Stimulated activated memory B cell treated with anti-CD40 and anti-IgM and Interleukin-4, amounts not matched to agents 10 μg/mL and 1 μg/mL and 100 μg/mL, for 72 hours (primary cell): ENCODE measurements at regions not wholly inside any gene's neighbourhood (a gene's known extent, or its start where the extent isn't known, plus 50 kb on each side); places are given as distances from the start of the nearest gene placed in this dataset.

Experiments
- ATAC-seq: fragments of 150-1000 bp; cut with Tn5 transposase; 2 replicates; pipeline ENCODE4 v1.10.0; 2021
- H3K27ac Mint-ChIP-seq: one replicate; pipeline ENCODE4 v1.8.0; 2022; ENCODE audit warnings: mild to moderate bottlenecking, mixed read lengths
- H3K27me3 Mint-ChIP-seq: one replicate; pipeline ENCODE4 v1.8.0; 2022; ENCODE audit warnings: mixed read lengths
- H3K36me3 Mint-ChIP-seq: one replicate; pipeline ENCODE4 v1.8.0; 2022; ENCODE audit warnings: mixed read lengths
- H3K4me1 Mint-ChIP-seq: one replicate; pipeline ENCODE4 v1.8.0; 2022; ENCODE audit warnings: mixed read lengths
- H3K4me3 Mint-ChIP-seq: one replicate; pipeline ENCODE4 v1.8.0; 2022; ENCODE audit warnings: mild to moderate bottlenecking, moderate library complexity, mixed read lengths
- H3K9me3 Mint-ChIP-seq: one replicate; pipeline ENCODE4 v1.8.0; 2022; ENCODE audit warnings: mixed read lengths

DNA sequence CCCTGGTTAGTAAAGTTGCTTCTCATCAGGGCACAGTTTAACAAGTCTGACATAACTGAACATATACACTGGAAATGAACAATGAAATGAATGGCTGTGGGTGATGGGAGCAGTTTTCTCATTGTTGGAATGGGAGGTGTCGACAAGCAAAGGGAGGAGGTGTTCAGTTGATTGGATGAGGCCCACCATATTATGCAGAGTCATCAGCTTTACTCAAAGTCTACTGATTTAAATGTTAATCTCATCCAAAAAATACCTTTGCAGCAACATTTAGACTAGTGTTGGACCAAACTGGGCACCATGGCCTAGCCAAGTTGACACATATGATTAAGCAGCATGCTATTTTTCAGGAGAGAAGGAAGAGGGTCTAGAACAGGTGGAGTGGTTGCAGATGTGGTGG lies 201.7 kb downstream of the RAMP3 start:
- Mint-ChIP-seq H3K27me3 (peaks cover 15% of the 10 kb centered on the region), H3K4me3 (no peak overlapping the region), H3K4me1 (no peaks in the 10 kb centered on the region), H3K9me3 (peaks cover 5% of the 10 kb centered on the region), H3K36me3 (no peaks in the 10 kb centered on the region), H3K27ac (no peak overlapping the region)
- ATAC-seq, result no peak

- H3K27me3 Mint-ChIP-seq, result peaks cover 10% of the 10 kb centered on the region
These were observed 202.2 kb downstream of the RAMP3 start for GRCh38 chr7:45359776-45360175.

DNA sequence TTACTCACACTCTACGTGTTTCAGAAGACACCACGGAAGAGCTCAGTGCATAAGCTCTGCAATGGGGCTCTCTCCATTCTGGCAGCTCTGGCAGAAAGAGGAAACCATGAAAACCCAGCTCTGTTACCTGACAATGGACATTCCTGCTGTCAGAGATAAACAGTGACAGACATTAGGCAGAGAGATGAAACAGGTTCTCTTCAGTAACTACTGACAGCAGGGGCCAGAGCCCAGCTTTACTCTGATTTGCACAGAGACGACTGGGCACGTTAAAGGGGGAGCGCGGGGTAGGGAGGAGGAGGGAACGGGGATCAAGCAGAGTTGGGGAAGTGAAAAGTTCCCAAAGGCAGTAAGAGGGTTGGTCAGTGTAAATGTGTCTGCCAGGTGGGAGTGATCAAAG lies 206.1 kb downstream of the RAMP3 start:
- H3K27me3 Mint-ChIP-seq, result peaks cover 9% of the 10 kb centered on the region
- no peak overlapping the region for H3K4me3 Mint-ChIP-seq
- peak; percentile 24 for ATAC-seq
- no peaks in the 10 kb centered on the region for H3K4me1 Mint-ChIP-seq
- no peak overlapping the region for H3K27ac Mint-ChIP-seq
- H3K9me3 Mint-ChIP-seq, result peaks cover 5% of the 10 kb centered on the region
- H3K36me3 Mint-ChIP-seq, result no peaks in the 10 kb centered on the region

More at GRCh38 chr7:45359776-45360175, 202.2 kb downstream of the RAMP3 start:
- Mint-ChIP-seq H3K27ac (no peak overlapping the region), H3K4me1 (no peaks in the 10 kb centered on the region), H3K36me3 (no peaks in the 10 kb centered on the region), H3K4me3 (no peak overlapping the region), H3K9me3 (peaks cover 5% of the 10 kb centered on the region)
- ATAC-seq, result no peak

DNA sequence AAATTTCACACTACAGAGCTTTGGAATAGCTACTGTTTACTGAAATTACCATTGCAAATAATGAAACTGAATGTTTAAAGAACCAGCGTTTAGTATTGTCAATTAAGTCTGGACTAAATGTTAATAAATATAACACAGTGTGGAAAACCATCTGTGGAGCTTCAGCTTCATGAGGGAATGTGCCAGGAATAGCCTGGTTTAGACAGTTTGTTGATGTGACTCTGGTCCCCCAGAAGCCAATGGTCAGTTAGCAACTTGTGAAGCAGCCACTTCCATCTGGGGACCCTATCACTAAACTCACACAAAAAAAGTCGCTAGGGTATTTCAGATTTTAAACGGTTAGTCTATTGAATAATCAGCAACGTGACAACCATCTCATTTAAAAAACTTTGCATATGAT lies 207.8 kb downstream of the RAMP3 start:
- no peak overlapping the region for H3K27ac Mint-ChIP-seq
- no peak for ATAC-seq
- H3K4me3 Mint-ChIP-seq, result no peak overlapping the region
- peaks cover 3% of the 10 kb centered on the region for H3K9me3 Mint-ChIP-seq
- peaks cover 18% of the 10 kb centered on the region for H3K27me3 Mint-ChIP-seq
- H3K4me1 Mint-ChIP-seq, result no peaks in the 10 kb centered on the region
- no peaks in the 10 kb centered on the region for H3K36me3 Mint-ChIP-seq

DNA sequence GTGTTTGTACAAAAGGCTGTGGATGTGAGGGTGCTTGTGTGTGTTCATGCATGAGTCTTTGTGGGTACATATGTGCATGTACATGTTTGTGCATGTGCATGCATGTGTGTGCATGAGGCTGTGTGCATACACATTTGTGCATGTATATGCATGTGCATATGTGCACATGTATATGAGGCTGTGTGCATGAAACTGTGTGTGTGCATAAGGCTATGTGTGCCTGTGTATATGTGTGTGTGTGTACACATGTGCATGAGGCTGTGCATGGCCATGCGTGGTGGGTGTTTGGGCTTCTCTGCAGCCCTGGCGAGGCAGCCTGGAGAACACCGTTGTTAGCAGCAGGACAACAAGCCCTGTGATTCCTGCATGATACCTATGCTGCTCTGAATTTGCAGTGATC lies 207.7 kb upstream of the ADCY1 start:
- no peak for ATAC-seq
- Mint-ChIP-seq H3K27ac (no peak overlapping the region), H3K4me1 (no peaks in the 10 kb centered on the region), H3K9me3 (peaks cover 3% of the 10 kb centered on the region), H3K27me3 (peaks cover 29% of the 10 kb centered on the region), H3K4me3 (no peak overlapping the region), H3K36me3 (no peaks in the 10 kb centered on the region)

DNA sequence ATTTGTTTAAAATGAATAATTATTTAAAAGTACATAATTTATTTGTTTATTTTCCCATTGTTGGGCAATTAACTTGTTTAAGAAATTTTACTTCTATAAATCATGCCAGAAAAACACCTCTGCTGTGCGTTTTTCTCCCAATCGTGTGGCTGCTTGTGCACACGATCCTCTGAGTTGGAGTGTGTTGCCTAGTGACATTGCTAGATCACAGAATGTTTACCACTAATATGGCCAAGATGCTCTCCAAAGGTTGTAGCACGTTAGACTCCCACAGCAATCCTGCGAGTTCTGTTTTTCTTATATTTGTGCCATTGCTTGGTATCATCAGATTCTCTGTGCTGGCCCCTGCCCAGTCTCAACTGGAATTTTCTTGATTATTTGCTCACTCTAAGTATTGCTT lies 207.1 kb upstream of the ADCY1 start:
- peaks cover 3% of the 10 kb centered on the region for H3K9me3 Mint-ChIP-seq
- no peak for ATAC-seq
- peaks cover 29% of the 10 kb centered on the region for H3K27me3 Mint-ChIP-seq
- no peak overlapping the region for H3K4me3 Mint-ChIP-seq
- H3K4me1 Mint-ChIP-seq, result no peaks in the 10 kb centered on the region
- no peak overlapping the region for H3K27ac Mint-ChIP-seq
- H3K36me3 Mint-ChIP-seq, result no peaks in the 10 kb centered on the region

DNA sequence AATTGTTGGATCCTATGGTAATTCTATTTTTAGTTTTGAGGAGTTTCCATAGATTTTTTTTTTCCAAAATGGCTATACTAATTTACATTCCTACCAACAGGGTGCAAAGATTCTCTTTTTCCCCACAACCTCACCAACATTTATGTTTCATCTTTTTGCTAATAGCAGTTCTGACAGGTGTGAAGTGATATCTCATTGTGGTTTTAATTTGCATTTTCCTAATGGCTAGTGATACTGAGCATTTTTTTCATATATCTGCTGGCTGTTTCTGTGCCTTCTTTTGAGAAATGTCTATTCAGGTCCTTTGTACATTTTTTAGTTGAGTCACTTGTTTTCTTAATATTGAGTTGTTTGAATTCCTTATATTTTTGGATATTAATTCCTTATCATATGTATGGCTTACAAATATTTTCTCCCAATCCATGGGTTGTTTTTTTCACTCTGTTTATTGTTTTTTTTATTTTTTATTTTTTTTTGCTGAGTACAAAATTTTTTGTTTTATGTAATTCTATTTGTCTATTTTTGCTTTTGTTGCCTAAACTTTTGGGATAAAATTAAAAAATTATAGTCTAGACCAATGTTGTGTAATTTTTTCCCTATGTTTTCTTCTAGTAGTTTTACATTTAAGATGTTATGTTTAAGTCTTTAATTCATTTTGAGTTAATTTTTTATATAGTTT lies 205.9 kb upstream of the ADCY1 start:
- Mint-ChIP-seq H3K4me1 (no peaks in the 10 kb centered on the region), H3K27me3 (peaks cover 26% of the 10 kb centered on the region), H3K9me3 (peaks cover 3% of the 10 kb centered on the region), H3K27ac (no peak overlapping the region), H3K36me3 (no peaks in the 10 kb centered on the region), H3K4me3 (no peak overlapping the region)
- no peak for ATAC-seq

GRCh38 chr7:45384499-45384898 lies 189.7 kb upstream of the ADCY1 start:
- no peaks in the 10 kb centered on the region for H3K4me1 Mint-ChIP-seq
- no peak for ATAC-seq

GRCh38 chr7:45387837-45388236 lies 186.3 kb upstream of the ADCY1 start:
- Mint-ChIP-seq H3K27me3 (peaks cover 37% of the 10 kb centered on the region), H3K4me3 (no peak overlapping the region), H3K36me3 (no peaks in the 10 kb centered on the region), H3K9me3 (peaks cover 3% of the 10 kb centered on the region), H3K4me1 (no peaks in the 10 kb centered on the region), H3K27ac (no peak overlapping the region)
- peak; percentile 26 for ATAC-seq

More at GRCh38 chr7:45384499-45384898, 189.7 kb upstream of the ADCY1 start:
- Mint-ChIP-seq H3K4me3 (no peak overlapping the region), H3K9me3 (peaks cover 2% of the 10 kb centered on the region), H3K36me3 (no peaks in the 10 kb centered on the region), H3K27me3 (peaks cover 37% of the 10 kb centered on the region), H3K27ac (no peak overlapping the region)

- Mint-ChIP-seq H3K9me3 (peaks cover 7% of the 10 kb centered on the region), H3K4me3 (no peak overlapping the region), H3K36me3 (no peaks in the 10 kb centered on the region), H3K4me1 (no peaks in the 10 kb centered on the region), H3K27me3 (peaks cover 37% of the 10 kb centered on the region), H3K27ac (no peak overlapping the region)
- ATAC-seq, result no peak
These were observed 184.9 kb upstream of the ADCY1 start for GRCh38 chr7:45389073-45389872.

DNA sequence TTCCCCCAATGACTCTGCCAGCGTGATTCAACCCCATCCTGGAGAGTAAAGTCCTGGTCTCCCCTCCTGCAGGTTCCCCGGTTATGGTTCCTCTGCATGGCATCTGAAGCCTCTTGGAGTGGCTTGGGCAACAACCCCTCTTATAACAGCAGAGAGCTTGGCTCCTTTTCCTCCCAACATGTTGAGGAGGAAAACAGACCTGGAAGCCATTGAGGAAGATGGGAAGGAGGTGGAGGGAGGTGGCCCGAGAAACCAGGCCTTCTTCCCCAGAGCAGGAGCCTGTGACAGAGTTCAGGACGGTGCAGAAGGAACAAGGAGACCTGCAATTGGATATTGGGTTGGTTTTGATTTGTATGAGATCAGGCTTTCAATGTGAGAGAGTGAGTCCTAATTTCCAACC lies 184.0 kb upstream of the ADCY1 start:
- peaks cover 34% of the 10 kb centered on the region for H3K27me3 Mint-ChIP-seq
- no peak overlapping the region for H3K27ac Mint-ChIP-seq
- no peak overlapping the region for H3K4me3 Mint-ChIP-seq
- H3K36me3 Mint-ChIP-seq, result no peaks in the 10 kb centered on the region
- no peak for ATAC-seq
- no peaks in the 10 kb centered on the region for H3K4me1 Mint-ChIP-seq
- H3K9me3 Mint-ChIP-seq, result peaks cover 10% of the 10 kb centered on the region

GRCh38 chr7:45390731-45391130 lies 183.4 kb upstream of the ADCY1 start:
- ATAC-seq, result no peak
- H3K36me3 Mint-ChIP-seq, result no peaks in the 10 kb centered on the region
- H3K27me3 Mint-ChIP-seq, result peaks cover 28% of the 10 kb centered on the region
- H3K27ac Mint-ChIP-seq, result no peak overlapping the region
- H3K9me3 Mint-ChIP-seq, result peaks cover 10% of the 10 kb centered on the region
- no peaks in the 10 kb centered on the region for H3K4me1 Mint-ChIP-seq
- H3K4me3 Mint-ChIP-seq, result no peak overlapping the region

DNA sequence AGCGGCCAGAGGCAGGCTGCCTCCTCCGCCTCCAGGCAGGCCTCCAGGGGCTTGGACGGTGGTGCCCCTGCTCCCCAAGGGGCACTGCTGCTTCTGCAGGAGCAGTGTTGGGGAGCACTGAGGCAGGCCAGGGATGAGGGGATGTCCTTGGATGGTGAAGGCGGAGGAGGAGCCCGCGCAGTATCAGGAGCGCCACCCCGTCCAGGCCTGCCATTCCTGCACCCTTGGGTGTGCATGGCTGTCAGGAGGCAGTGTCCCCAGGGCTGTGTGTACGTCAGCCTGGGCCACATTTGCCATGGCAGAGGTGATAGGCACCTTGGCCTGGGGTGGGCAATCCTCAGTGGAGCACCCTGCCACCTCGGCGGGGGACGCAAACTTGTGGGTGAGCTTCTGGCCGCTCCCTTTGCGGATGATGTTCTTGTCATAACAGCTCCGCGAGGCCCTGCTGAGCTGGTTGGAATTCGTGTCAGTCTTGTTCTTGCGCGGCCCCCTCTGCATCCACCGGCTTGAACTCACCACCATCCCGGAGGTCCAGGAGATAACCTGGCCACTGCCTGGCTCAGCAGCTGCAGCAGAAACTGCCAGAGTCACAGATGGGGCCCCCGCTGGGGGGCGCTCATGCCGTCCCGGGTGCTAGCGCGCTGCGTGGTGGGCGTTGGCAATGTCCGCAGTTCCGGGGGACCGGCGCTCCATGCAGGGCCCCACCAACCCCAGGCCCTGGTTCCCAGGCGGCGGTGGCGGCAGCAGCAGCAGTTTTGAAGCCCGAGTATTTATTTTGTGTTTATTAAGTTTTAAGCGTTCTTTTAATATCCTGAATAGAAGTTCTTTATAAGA lies 182.3 kb upstream of the ADCY1 start:
- Mint-ChIP-seq H3K9me3 (peaks cover 15% of the 10 kb centered on the region), H3K4me1 (no peaks in the 10 kb centered on the region), H3K36me3 (no peaks in the 10 kb centered on the region), H3K27ac (no peak overlapping the region), H3K4me3 (no peak overlapping the region), H3K27me3 (peaks cover 23% of the 10 kb centered on the region)
- no peak for ATAC-seq

DNA sequence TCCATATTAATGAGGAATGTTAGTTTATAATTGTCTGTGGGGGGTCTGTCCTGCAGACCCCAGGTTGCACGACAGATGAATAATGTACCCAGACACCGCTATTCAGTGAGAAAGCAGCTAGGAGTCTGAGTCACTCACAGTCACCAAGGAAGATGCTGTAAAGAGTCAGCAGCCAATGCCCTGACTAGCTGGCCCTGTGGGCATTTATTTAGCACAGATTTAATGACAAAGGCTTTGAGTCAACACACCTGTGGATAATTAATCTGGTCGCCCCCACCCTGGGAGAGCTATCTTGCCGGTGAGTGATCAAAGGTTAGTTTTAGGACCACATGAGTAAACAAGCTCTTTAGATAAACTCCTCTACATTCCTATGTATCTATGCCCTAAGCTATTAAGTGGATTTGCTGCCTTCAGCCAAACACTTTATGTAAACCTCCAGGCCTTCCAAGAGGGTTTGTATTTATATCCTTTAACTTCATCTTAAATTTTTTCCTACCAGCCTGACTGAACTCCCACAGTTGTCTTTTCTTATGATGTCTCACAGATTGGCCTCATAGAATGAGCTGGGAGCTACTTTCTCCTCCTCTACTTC lies 180.0 kb upstream of the ADCY1 start:
- Mint-ChIP-seq H3K27me3 (peaks cover 6% of the 10 kb centered on the region), H3K27ac (no peak overlapping the region), H3K4me3 (no peak overlapping the region), H3K4me1 (no peaks in the 10 kb centered on the region), H3K9me3 (peaks cover 19% of the 10 kb centered on the region), H3K36me3 (no peaks in the 10 kb centered on the region)
- ATAC-seq, result no peak

DNA sequence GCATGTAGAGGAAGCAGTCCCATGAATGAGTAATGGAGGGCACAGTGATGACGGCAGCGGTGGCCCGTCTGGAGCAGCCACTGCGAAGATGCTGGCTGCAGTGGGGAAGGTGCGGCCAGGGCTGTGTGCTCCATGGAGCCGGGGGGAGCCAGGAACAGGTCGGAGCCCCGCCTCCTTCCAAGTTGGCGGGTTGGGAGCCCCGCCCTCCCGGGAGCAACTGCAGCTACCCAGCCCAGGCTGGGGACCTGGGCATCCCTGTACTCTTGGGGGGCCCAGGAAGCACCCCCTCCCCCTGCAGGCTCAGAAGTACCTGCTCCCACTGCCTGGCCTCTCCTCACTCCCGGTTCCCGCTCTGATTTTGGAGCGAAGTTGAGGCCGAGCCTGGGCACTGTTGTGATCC lies 175.1 kb upstream of the ADCY1 start:
- no peak for ATAC-seq
- Mint-ChIP-seq H3K4me3 (no peak overlapping the region), H3K36me3 (no peaks in the 10 kb centered on the region), H3K27ac (no peak overlapping the region), H3K27me3 (peaks cover 7% of the 10 kb centered on the region), H3K9me3 (peaks cover 16% of the 10 kb centered on the region), H3K4me1 (no peaks in the 10 kb centered on the region)
